Kidney (tissue), 13 donors: ENCODE measurements at regions not wholly inside any gene's neighbourhood (a gene's known extent, or its start where the extent isn't known, plus 50 kb on each side); places are given as distances from the start of the nearest gene placed in this dataset.
"Not testable (repeated sequence)": the region's sequence is repeated elsewhere in the genome, so short reads cannot be mapped to it uniquely, and the experiment has no call there.

Experiments
- DNase-seq, 5 donors: peaks; one replicate each; pipeline ENCODE4 v3.0.0-alpha.2; 2013 to 2020
- FAIRE-seq: peaks from 2 replicates; lab custom pipeline; 2012; peaks lifted over from hg19 to GRCh38; lab: Jason Lieb, UNC
- H3K27ac ChIP-seq, 2 donors: one replicate each; pipeline ENCODE4 v1.7.0; 2013; ENCODE audit warnings: low read depth in 2 of 2, low read length in 2 of 2, inconsistent platforms in 1 of 2
- H3K27me3 ChIP-seq: one replicate; pipeline ENCODE4 v1.7.1; 2013; ENCODE audit warnings: low read length, inconsistent platforms; ENCODE audit not compliant: control insufficient read depth, insufficient read depth
- H3K36me3 ChIP-seq, 3 donors: one replicate each; pipeline versions ENCODE4 v1.7.0 to v1.7.1; 2013; ENCODE audit warnings: low read length in 3 of 3, control low read depth in 1 of 3, inconsistent platforms in 1 of 3; ENCODE audit not compliant: insufficient read depth in 3 of 3, control insufficient read depth in 2 of 3
- H3K4me1 ChIP-seq, 3 donors: one replicate each; pipeline versions ENCODE4 v1.7.0 to v1.7.1; 2013; ENCODE audit warnings: low read length in 3 of 3, inconsistent platforms in 1 of 3, low read depth in 1 of 3; ENCODE audit not compliant: control insufficient read depth in 2 of 3, insufficient read depth in 2 of 3
- H3K4me3 ChIP-seq, 3 donors: one replicate each; pipeline versions ENCODE4 v1.7.0 to v1.8.1; 2013; ENCODE audit warnings: low read length in 3 of 3, control low read depth in 1 of 3, inconsistent platforms in 1 of 3
- H3K9ac ChIP-seq, 3 donors: one replicate each; pipeline versions ENCODE4 v1.7.0 to v1.7.1; 2013; ENCODE audit warnings: low read length in 3 of 3, control low read depth in 1 of 3, inconsistent platforms in 1 of 3
- H3K9me3 ChIP-seq, 3 donors: one replicate each; pipeline versions ENCODE4 v1.7.0 to v1.7.1; 2013; ENCODE audit warnings: low read length in 3 of 3, control low read depth in 1 of 3, inconsistent platforms in 1 of 3; ENCODE audit not compliant: control insufficient read depth in 2 of 3, insufficient read depth in 1 of 3
- CTCF ChIP-seq: IDR thresholded peaks from 3 replicates; pipeline ENCODE4 v1.5.1; 2012; ENCODE audit warnings: mild to moderate bottlenecking, moderate library complexity, borderline replicate concordance; ENCODE audit not compliant: insufficient read depth; ENCODE audit errors: extremely low read depth
- intact Hi-C: fragments of 100-400 bp; cut with DNase I; formaldehyde crosslinking; loops from one replicate; pipeline ENCODE4 v1.11.1; 2022
- donor health status: control.
- donor health status: control.
- donor health status: control.
- donor health status: control.
- donor health status: control.
- donor health status: DM: yes; HTN: yes; CAD: no.
- donor health status: Normal renal cell carcinoma (clear cell type).

DNA sequence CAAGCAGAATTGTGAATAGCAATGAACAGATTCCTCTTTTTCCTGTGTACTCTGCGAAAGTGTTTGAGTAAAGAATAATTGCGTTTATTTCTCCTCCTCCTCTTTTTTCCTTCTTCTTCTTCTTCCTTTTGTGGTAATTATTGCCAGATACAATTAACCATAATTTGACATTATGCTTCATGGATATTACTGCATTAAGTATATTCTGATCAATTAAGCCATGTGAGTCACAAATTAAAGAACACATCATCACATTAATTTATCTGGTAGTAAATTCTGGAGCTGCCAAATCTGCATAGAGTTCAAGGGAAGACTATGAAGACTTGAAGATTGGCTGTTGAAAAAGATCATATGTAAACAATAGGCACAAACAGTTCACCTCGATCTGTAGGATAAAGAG lies 72.9 kb upstream of the TFPI start:
- Histone ChIP-seq H3K27me3 (no peaks in the 10 kb centered on the region), H3K27ac (no peak overlapping the region), H3K9me3 (no peaks in the 10 kb centered on the region), H3K36me3 (no peaks in the 10 kb centered on the region), H3K4me1 (no peaks in the 10 kb centered on the region), H3K4me3 (no peak overlapping the region), H3K9ac (no peak overlapping the region)
- intact Hi-C loops: no loop called here
- FAIRE-seq: no peak
- no peak for DNase-seq
- no peak for TF ChIP-seq CTCF

DNA sequence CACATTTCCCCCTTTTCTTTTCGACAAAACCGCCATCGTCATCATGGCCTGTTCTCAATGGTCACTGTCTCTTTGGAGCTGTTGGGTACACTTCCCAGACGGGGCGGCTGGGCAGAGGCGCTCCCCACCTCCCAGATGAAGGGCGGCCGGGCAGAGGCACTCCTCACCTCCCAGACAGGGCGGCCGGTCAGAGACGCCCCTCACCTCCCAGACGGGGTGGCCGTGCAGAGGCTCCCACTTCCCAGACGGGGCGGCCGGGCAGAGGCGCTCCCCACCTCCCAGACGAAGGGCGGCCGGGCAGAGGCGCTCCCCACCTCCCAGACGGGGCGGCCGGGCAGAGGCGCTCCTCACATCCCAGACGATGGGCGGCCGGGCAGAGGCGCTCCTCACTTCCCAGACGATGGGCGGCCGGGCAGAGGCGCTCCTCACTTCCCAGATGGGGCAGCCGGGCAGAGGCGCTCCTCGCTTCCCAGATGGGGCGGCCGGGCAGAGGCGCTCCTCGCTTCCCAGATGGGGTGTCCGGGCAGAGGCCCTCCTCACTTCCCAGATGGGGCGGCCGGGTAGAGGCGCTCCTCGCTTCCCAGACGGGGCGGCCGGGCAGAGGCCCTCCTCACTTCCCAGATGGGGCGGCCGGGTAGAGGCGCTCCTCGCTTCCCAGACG lies 82.6 kb upstream of the TFPI start:
- not testable (repeated sequence) for H3K27me3 ChIP-seq, FAIRE-seq

GRCh38 chr2:187637392-187637740 lies 83.1 kb upstream of the TFPI start:
- H3K27ac ChIP-seq, H3K4me1 ChIP-seq, H3K9me3 ChIP-seq, intact Hi-C loops, FAIRE-seq, H3K36me3 ChIP-seq, H3K9ac ChIP-seq, H3K4me3 ChIP-seq, H3K27me3 ChIP-seq: not testable (repeated sequence)
- DNase-seq: peak in 1 of 5 donors; percentile 64

More for the DNA sequence above, 82.6 kb upstream of the TFPI start:
- H3K4me3 ChIP-seq, intact Hi-C loops, DNase-seq, H3K27ac ChIP-seq, H3K9me3 ChIP-seq, H3K9ac ChIP-seq, H3K36me3 ChIP-seq, H3K4me1 ChIP-seq: not testable (repeated sequence)

- FAIRE-seq, H3K9ac ChIP-seq, H3K27ac ChIP-seq, H3K9me3 ChIP-seq, intact Hi-C loops, H3K4me3 ChIP-seq, H3K27me3 ChIP-seq, H3K4me1 ChIP-seq, H3K36me3 ChIP-seq: not testable (repeated sequence)
- peak in 1 of 5 donors; percentile 69 for DNase-seq
Measured at GRCh38 chr2:187637771-187638170, 83.5 kb upstream of the TFPI start.

DNA sequence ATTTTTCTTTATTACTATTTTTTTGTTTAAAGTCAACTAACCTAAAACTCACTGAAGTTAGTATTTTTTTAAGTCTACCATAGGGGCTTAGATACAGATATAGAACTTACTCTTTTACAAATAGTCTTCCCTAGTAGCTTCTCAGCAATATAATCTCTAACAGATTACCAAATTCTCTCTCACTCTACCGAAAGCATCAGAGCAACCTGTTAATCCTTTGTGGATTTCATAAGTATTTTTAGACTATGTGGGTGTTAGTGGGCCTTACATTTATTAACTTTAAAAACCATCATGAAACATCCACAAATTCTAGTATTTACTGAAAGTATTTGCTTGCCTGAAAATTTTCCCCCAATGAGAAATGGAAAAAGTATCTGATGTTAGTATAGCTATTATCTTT lies 84.6 kb upstream of the TFPI start:
- H3K36me3 ChIP-seq: no peaks in the 10 kb centered on the region
- no peak for TF ChIP-seq CTCF
- FAIRE-seq: no peak

More for the DNA sequence above, 84.6 kb upstream of the TFPI start:
- H3K4me3 ChIP-seq: no peak overlapping the region
- no peaks in the 10 kb centered on the region for H3K4me1 ChIP-seq
- no peak for DNase-seq
- intact Hi-C loops: no loop called here
- no peak overlapping the region for H3K27ac ChIP-seq
- no peaks in the 10 kb centered on the region for H3K27me3 ChIP-seq
- H3K9ac ChIP-seq: no peak overlapping the region
- H3K9me3 ChIP-seq: no peaks in the 10 kb centered on the region
